Kidney epithelial cell (primary cell): ENCODE measurements at regions not wholly inside any gene's neighbourhood (a gene's known extent, or its start where the extent isn't known, plus 50 kb on each side); places are given as distances from the start of the nearest gene placed in this dataset.

Experiments
- DNase-seq: peaks from one replicate; pipeline ENCODE4 v3.0.0-alpha.2; 2010; ENCODE audit warnings: low read depth
- H3K27me3 ChIP-seq: 2 replicates; pipeline ENCODE4 v1.6.0; 2011; ENCODE audit warnings: low read length; ENCODE audit not compliant: control insufficient read depth, insufficient read depth
- H3K36me3 ChIP-seq: 2 replicates; pipeline ENCODE4 v1.5.1; 2011; ENCODE audit warnings: low read length; ENCODE audit not compliant: control insufficient read depth, insufficient read depth
- H3K4me3 ChIP-seq: 2 replicates; pipeline ENCODE4 v1.5.1; 2011; ENCODE audit warnings: low read depth, mild to moderate bottlenecking, control low read depth, low read length
- CTCF ChIP-seq: IDR thresholded peaks from 2 replicates; pipeline ENCODE4 v1.5.1; 2011; ENCODE audit warnings: mild to moderate bottlenecking, moderate library complexity, low read length, control low read depth, inconsistent platforms; ENCODE audit not compliant: insufficient read depth, poor library complexity, severe bottlenecking

DNA sequence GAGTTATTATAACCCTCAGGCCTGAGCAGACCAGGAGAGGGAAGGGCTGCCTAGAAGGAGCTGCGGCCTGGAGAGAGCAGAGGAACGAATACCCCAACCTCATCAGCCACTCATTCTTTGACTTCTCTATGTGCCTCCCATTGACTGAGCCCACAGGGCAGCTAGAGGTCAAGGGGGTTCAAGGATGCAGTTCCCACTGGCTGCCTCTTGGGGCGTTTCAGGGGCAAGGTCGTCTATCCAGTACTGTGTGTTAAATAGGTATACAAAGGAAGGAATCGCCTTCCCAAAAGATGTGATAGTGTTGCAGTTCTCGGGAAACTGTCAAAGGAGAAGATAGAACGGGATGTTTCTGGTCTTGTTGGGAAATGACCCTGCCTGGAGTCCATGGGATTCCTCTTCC is 250.6 kb downstream of the PRDM2 start:
- Histone ChIP-seq H3K36me3 (no peaks in the 10 kb centered on the region), H3K4me3 (no peak overlapping the region), H3K27me3 (no peaks in the 10 kb centered on the region)
- no peak for DNase-seq
- peak; percentile 5 for TF ChIP-seq CTCF

DNA sequence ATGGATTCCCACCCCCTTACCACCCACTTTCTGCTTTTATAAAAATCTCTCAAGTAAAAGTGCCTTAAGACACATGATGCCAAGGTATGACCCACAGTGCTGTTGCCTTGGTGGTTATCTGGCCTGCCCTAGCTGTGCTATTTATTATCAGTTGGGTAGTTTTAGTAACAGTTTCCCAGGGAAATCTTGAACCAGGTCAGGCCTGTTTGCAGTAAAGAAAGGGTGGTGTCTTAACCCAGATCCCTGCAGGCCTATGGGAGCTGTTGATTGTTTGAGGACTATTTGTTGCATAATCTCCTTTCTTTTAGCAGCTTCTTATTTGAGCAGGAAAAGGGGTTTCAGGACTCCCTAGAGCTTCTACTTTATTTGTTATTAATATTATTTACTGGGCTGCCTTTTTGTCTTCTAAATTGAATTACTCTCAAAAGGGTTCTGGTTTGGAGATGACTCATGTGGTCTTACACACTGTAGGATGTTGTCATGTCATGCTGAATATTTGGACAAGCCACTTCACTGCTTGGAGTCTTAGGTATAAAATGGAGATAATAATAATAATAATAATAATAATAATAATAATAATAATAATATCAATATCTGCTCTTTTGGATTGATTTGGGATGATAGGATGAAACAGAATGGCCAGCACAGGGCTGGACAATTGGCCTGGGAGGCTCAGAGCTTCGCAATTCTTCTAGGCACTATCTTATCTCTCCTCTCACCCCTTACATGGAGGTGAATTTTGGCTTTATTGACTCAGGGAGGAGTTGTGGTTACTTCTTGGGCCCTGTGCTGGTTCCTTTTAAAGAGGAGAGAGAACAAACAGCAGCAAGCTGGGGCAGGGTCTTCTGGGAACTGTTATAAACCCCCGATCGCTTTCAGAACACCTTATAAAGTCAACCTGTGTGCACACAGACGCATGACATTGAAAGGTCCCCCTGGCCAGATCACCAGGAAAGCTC is 252.1 kb downstream of the PRDM2 start:
- TF ChIP-seq CTCF = no peak
- Histone ChIP-seq H3K4me3 (no peak overlapping the region), H3K27me3 (no peaks in the 10 kb centered on the region), H3K36me3 (no peaks in the 10 kb centered on the region)
- no peak for DNase-seq

GRCh38 chr1:13952985-13953384 is 253.0 kb downstream of the PRDM2 start:
- no peak for TF ChIP-seq CTCF
- Histone ChIP-seq H3K4me3 (no peak overlapping the region), H3K27me3 (no peaks in the 10 kb centered on the region), H3K36me3 (no peaks in the 10 kb centered on the region)
- no peak for DNase-seq

DNA sequence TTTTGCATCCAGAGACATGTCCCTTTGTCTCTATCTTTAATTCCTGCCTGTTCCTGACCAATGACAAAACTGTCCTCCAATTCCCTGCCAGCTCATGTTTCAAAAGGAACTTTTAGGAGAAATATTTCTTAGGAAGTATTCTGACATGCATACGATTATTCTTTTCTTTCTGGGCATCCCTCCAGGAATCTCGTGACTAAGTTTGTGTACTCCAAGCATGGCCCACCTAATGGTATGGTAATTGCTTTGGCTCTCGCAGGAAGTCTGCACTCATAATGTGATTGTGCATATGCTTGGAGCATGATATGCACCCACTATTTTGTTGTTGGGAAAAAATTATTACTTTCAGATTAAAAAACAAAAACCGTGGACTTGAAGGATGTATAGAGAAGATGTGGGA is 256.4 kb downstream of the PRDM2 start:
- peaks cover 2% of the 10 kb centered on the region for H3K27me3 ChIP-seq
- H3K36me3 ChIP-seq = no peaks in the 10 kb centered on the region
- no peak for DNase-seq
- H3K4me3 ChIP-seq = no peak overlapping the region
- no peak for TF ChIP-seq CTCF

GRCh38 chr1:13960375-13960987 is 260.5 kb downstream of the PRDM2 start:
- peak; percentile 97 for TF ChIP-seq CTCF
- H3K36me3 ChIP-seq = no peaks in the 10 kb centered on the region
- no peak for DNase-seq
- H3K4me3 ChIP-seq = no peak overlapping the region
- H3K27me3 ChIP-seq = peaks cover 2% of the 10 kb centered on the region
